IMR-90 (cell line): ENCODE measurements at regions not wholly inside any gene's neighbourhood (a gene's known extent, or its start where the extent isn't known, plus 50 kb on each side); places are given as distances from the start of the nearest gene placed in this dataset.

Experiments used
- ATAC-seq: fragments of 200-7000 bp; cut with Tn5 transposase; 2 replicates; pipeline ENCODE4 v1.9.1; 2020; ENCODE audit warnings: low read depth, mild to moderate bottlenecking, moderate library complexity
- BruUV-seq: library from RNA; stranded (reverse); fragments of 400-500 nt; replicated peaks from 2 replicates; lab custom pipeline; 2021; lab: Mats Ljungman, UMichigan
- CTCF ChIA-PET: fragments of 300-600 bp; formaldehyde crosslinking; extraction: SDS; loops from one replicate; lab custom pipeline; 2021; ENCODE audit warnings: antibody characterized with exemption; lab: Yijun Ruan, JAX
- POLR2A ChIA-PET: fragments of 300-600 bp; sonication (Branson Sonifier 250); formaldehyde crosslinking; loops from one replicate; lab custom pipeline; 2022; ENCODE audit warnings: antibody characterized with exemption; ENCODE audit not compliant: unreplicated experiment; lab: Charles Lee
- DNase-seq: peaks from one replicate; pipeline ENCODE4 v3.0.0; 2013
- H2AFZ ChIP-seq: replicated peaks from 2 replicates; pipeline ENCODE3; 2013; ENCODE audit warnings: low read length, mild to moderate bottlenecking; ENCODE audit not compliant: poor library complexity
- H2AK5ac ChIP-seq: 2 replicates; pipeline ENCODE4 v1.6.1; 2013; ENCODE audit warnings: low read depth, low read length, inconsistent platforms
- H2AK9ac ChIP-seq: replicated peaks from 2 replicates; pipeline ENCODE3; 2013; ENCODE audit warnings: mild to moderate bottlenecking, low read depth, low read length, moderate library complexity; ENCODE audit not compliant: poor library complexity
- H2BK120ac ChIP-seq: 2 replicates; pipeline ENCODE4 v1.6.1; 2013; ENCODE audit warnings: low read depth, low read length, inconsistent platforms
- H2BK15ac ChIP-seq: 3 replicates; pipeline ENCODE4 v1.6.1; 2013; ENCODE audit warnings: low read depth, low read length, inconsistent platforms
- H2BK20ac ChIP-seq: 2 replicates; pipeline ENCODE4 v1.6.1; 2013; ENCODE audit warnings: low read depth, mild to moderate bottlenecking, inconsistent platforms, low read length, moderate library complexity
- H2BK5ac ChIP-seq: 2 replicates; pipeline ENCODE4 v1.6.1; 2013; ENCODE audit warnings: mild to moderate bottlenecking, low read depth, low read length, inconsistent platforms; ENCODE audit not compliant: poor library complexity, severe bottlenecking
- H3K14ac ChIP-seq: replicated peaks from 2 replicates; pipeline ENCODE4 v1.6.1; 2013; ENCODE audit warnings: low read depth, low read length, inconsistent platforms
- H3K18ac ChIP-seq: 2 replicates; pipeline ENCODE4 v1.6.1; 2013; ENCODE audit warnings: low read depth, low read length, control low read depth
- H3K23ac ChIP-seq: 2 replicates; pipeline ENCODE4 v1.6.1; 2013; ENCODE audit warnings: low read depth, low read length, inconsistent platforms
- H3K27ac ChIP-seq: 2 replicates; pipeline ENCODE4 v1.5.1; 2013; ENCODE audit warnings: mild to moderate bottlenecking, control low read depth, low read length; ENCODE audit not compliant: insufficient read depth
- H3K27me3 ChIP-seq: 2 replicates; pipeline ENCODE4 v1.6.1; 2013; ENCODE audit warnings: low read length; ENCODE audit not compliant: control insufficient read depth, insufficient read depth
- H3K36me3 ChIP-seq: 2 replicates; pipeline ENCODE4 v1.6.1; 2013; ENCODE audit warnings: low read length, mixed read lengths; ENCODE audit not compliant: control insufficient read depth, insufficient read depth
- H3K4ac ChIP-seq: 2 replicates; pipeline ENCODE4 v1.6.1; 2013; ENCODE audit warnings: low read depth, low read length, inconsistent platforms
- H3K4me1 ChIP-seq: 2 replicates; pipeline ENCODE4 v1.6.1; 2013; ENCODE audit warnings: low read length, mixed read lengths; ENCODE audit not compliant: control insufficient read depth, insufficient read depth
- H3K4me2 ChIP-seq: 2 replicates; pipeline ENCODE4 v1.6.1; 2013; ENCODE audit warnings: low read depth, mild to moderate bottlenecking, control low read depth, low read length, moderate library complexity
- H3K4me3 ChIP-seq: 2 replicates; pipeline ENCODE4 v1.5.1; 2013; ENCODE audit warnings: low read depth, mild to moderate bottlenecking, control low read depth, low read length, moderate library complexity; ENCODE audit not compliant: insufficient read depth
- H3K56ac ChIP-seq: 2 replicates; pipeline ENCODE4 v1.6.1; 2013; ENCODE audit warnings: low read length, inconsistent platforms; ENCODE audit not compliant: insufficient read depth; ENCODE audit errors: extremely low read depth
- H3K79me1 ChIP-seq, 2 experiments: 2 replicates each; pipeline ENCODE4 v1.6.1; 2013; ENCODE audit warnings: low read length in 2 of 2, inconsistent platforms in 1 of 2, low read depth in 1 of 2
- H3K9ac ChIP-seq: 2 replicates; pipeline ENCODE4 v1.6.1; 2013; ENCODE audit warnings: low read depth, low read length, control low read depth
- H3K9me1 ChIP-seq: 2 replicates; pipeline ENCODE4 v1.6.1; 2013; ENCODE audit warnings: low read length, inconsistent platforms; ENCODE audit not compliant: insufficient read depth
- H3K9me3 ChIP-seq: 2 replicates; pipeline ENCODE4 v1.6.1; 2013; ENCODE audit warnings: low read length; ENCODE audit not compliant: control insufficient read depth, insufficient read depth
- H4K20me1 ChIP-seq: 2 replicates; pipeline ENCODE4 v1.6.1; 2013; ENCODE audit warnings: low read length, inconsistent platforms; ENCODE audit not compliant: insufficient read depth
- H4K5ac ChIP-seq: 2 replicates; pipeline ENCODE4 v1.6.1; 2013; ENCODE audit warnings: mild to moderate bottlenecking, low read depth, low read length, control low read depth
- H4K8ac ChIP-seq, 2 experiments: 2 replicates each; pipeline ENCODE4 v1.6.1; 2013; ENCODE audit warnings: low read depth in 2 of 2, low read length in 2 of 2, control low read depth in 1 of 2, inconsistent platforms in 1 of 2
- H4K91ac ChIP-seq: 2 replicates; pipeline ENCODE4 v1.6.1; 2013; ENCODE audit warnings: low read depth, low read length, inconsistent platforms; ENCODE audit not compliant: insufficient read depth
- BHLHE40 ChIP-seq: fragments of 150-350 bp; IDR thresholded peaks from 2 replicates; pipeline ENCODE4 v1.6.1; 2016; ENCODE audit warnings: mild to moderate bottlenecking, low read depth, low read length
- ELK1 ChIP-seq: fragments of 150-350 bp; IDR thresholded peaks from 2 replicates; pipeline ENCODE4 v1.6.1; 2016; ENCODE audit warnings: low read depth, mild to moderate bottlenecking, low read length, moderate library complexity, borderline replicate concordance
- FOS ChIP-seq: fragments of 150-350 bp; IDR thresholded peaks from 2 replicates; pipeline ENCODE4 v1.6.1; 2016; ENCODE audit warnings: low read depth, low read length
- MAFK ChIP-seq: IDR thresholded peaks from 2 replicates; pipeline ENCODE4 v1.6.1; 2012; ENCODE audit warnings: low read depth, low read length, improper control_type of control experiment
- POLR2A ChIP-seq: IDR thresholded peaks from 2 replicates; pipeline ENCODE4 v1.6.1; 2012; ENCODE audit warnings: mild to moderate bottlenecking, low read depth, low read length
- RAD21 ChIP-seq: IDR thresholded peaks from 2 replicates; pipeline ENCODE4 v1.6.1; 2012; ENCODE audit warnings: low read length, improper control_type of control experiment
- WGBS, 2 experiments: methylation state at CpG; one replicate each; pipeline versions ENCODE4 v1.1.5 to v1.1.7; 2013; ENCODE audit warnings: missing lambda C conversion rate in 2 of 2; ENCODE audit not compliant: insufficient read length in 1 of 2; ENCODE audit errors: extremely low coverage in 2 of 2; 5-methylcytosine and 5-hydroxymethylcytosine counted together
- dilution Hi-C: fragments of 300-500 bp; cut with HindIII; formaldehyde crosslinking; loops from one replicate; pipeline ENCODE4 v1.14.3; 2018; ENCODE audit warnings: low sequenced_read_pairs; ENCODE audit not compliant: unreplicated experiment
- in situ Hi-C: fragments of 300-500 bp; cut with MboI; formaldehyde crosslinking; loops from 3 replicates; pipeline ENCODE4 v1.14.3; 2019; ENCODE audit warnings: low sequenced_read_pairs, inconsistent platforms, mixed read lengths
- intact Hi-C: fragments of 100-400 bp; cut with micrococcal nuclease; formaldehyde crosslinking; loops from 2 replicates; pipeline ENCODE4 v1.10.0; 2022

GRCh38 chr3:66720508-66720907, 219.7 kb upstream of the LRIG1 start:
- peaks cover 12% of the 10 kb centered on the region; the same call in 1 of the 2 replicates for H3K9me1 ChIP-seq
- no peak overlapping the region; the same call in 1 of the 2 replicates for H3K27ac ChIP-seq
- DNase-seq = no peak
- H4K5ac ChIP-seq = peak overlapping the region; percentile 89; the same call in 1 of the 2 replicates
- H3K4ac ChIP-seq = peak overlapping the region; percentile 46
- H3K4me2 ChIP-seq = no peak overlapping the region
- H2BK120ac ChIP-seq = peak overlapping the region; percentile 52; the same call in 1 of the 2 replicates
- ATAC-seq = no peak
- no peak overlapping the region for H3K9ac ChIP-seq
- no peak overlapping the region for H2BK5ac ChIP-seq
- H2AK9ac ChIP-seq = no peak overlapping the region
- H3K56ac ChIP-seq = no peak overlapping the region
- no peaks in the 10 kb centered on the region for H3K27me3 ChIP-seq
- 86% methylated on average over 1 of the region's 4 CpGs; no CpG with 5 or more reads in 1 of the 2 experiments for WGBS, 2 experiments
- peaks cover 9% of the 10 kb centered on the region for H3K4me1 ChIP-seq
- dilution Hi-C loops (no loop called here), intact Hi-C loops (no loop called here), in situ Hi-C loops (no loop called here)
- no peak for TF ChIP-seq BHLHE40
- TF ChIP-seq ELK1 = no peak
- no peak for TF ChIP-seq POLR2A
- no peak for TF ChIP-seq RAD21
- TF ChIP-seq MAFK = no peak
- no peak for TF ChIP-seq FOS
- peak overlapping the region; percentile 51; the same call in 1 of the 2 replicates for H2BK20ac ChIP-seq
- peak overlapping the region in 1 of 2 experiments; percentile 27; a peak in 1 of 4 replicates for H4K8ac ChIP-seq
- no peak overlapping the region for H3K14ac ChIP-seq
- peak overlapping the region; percentile 77; the same call in 1 of the 2 replicates for H2AK5ac ChIP-seq
- no peaks in the 10 kb centered on the region for H4K20me1 ChIP-seq
- ChIA-PET POLR2A (no interaction called here), CTCF (no interaction called here)
- peak overlapping the region; percentile 22; the same call in 1 of the 2 replicates for H4K91ac ChIP-seq
- no peak overlapping the region for H3K23ac ChIP-seq
- H3K9me3 ChIP-seq = no peaks in the 10 kb centered on the region
- peak overlapping the region; percentile 68; the same call in 2 of the 3 replicates for H2BK15ac ChIP-seq
- H3K4me3 ChIP-seq = no peak overlapping the region
- no TSS peak for BruUV-seq
- no peaks in the 10 kb centered on the region for H3K79me1 ChIP-seq
- no peak overlapping the region for H2AFZ ChIP-seq
- H3K18ac ChIP-seq = peak overlapping the region; percentile 41; the same call in 1 of the 2 replicates
- H3K36me3 ChIP-seq = no peaks in the 10 kb centered on the region
